CD4-positive, alpha-beta memory T cell (primary cell): ENCODE measurements at regions not wholly inside any gene's neighbourhood (a gene's known extent, or its start where the extent isn't known, plus 50 kb on each side); places are given as distances from the start of the nearest gene placed in this dataset.

Experiments used
- CTCF ChIA-PET: fragments of 350-600 bp; sonication (Branson Sonifier 250); formaldehyde crosslinking; loops from one replicate; lab custom pipeline; 2021; ENCODE audit warnings: inconsistent platforms; ENCODE audit not compliant: partially characterized antibody; lab: Charles Lee
- POLR2A ChIA-PET: fragments of 350-600 bp; sonication (Branson Sonifier 250); formaldehyde crosslinking; loops from one replicate; lab custom pipeline; 2021; ENCODE audit not compliant: partially characterized antibody; lab: Charles Lee
- DNase-seq, 5 donors: peaks; one replicate each; pipeline versions ENCODE4 v3.0.0 to v3.0.0-alpha.2; 2020 to 2022; ENCODE audit warnings: mixed read lengths in 1 of 5
- H3K27ac ChIP-seq: one replicate; pipeline ENCODE4 v1.7.0; 2013; ENCODE audit warnings: low read depth, low read length
- H3K27me3 ChIP-seq: 2 replicates; pipeline ENCODE4 v1.7.0; 2013; ENCODE audit warnings: mild to moderate bottlenecking, low read length, moderate library complexity; ENCODE audit not compliant: insufficient read depth
- H3K36me3 ChIP-seq: 2 replicates; pipeline ENCODE4 v1.7.0; 2013; ENCODE audit warnings: mild to moderate bottlenecking, low read length, moderate library complexity; ENCODE audit not compliant: insufficient read depth
- H3K4me1 ChIP-seq: 2 replicates; pipeline ENCODE4 v1.7.0; 2013; ENCODE audit warnings: mild to moderate bottlenecking, low read length, moderate library complexity; ENCODE audit not compliant: insufficient read depth
- H3K4me3 ChIP-seq, 2 donors: one replicate each; pipeline ENCODE4 v1.7.0; 2013; ENCODE audit warnings: low read length in 2 of 2, mild to moderate bottlenecking in 1 of 2
- H3K9me3 ChIP-seq, 2 donors: one replicate each; pipeline ENCODE4 v1.7.0; 2013; ENCODE audit warnings: low read length in 2 of 2, control low read depth in 1 of 2; ENCODE audit not compliant: control insufficient read depth in 1 of 2
- H3K27ac Mint-ChIP-seq, 7 donors: one replicate each; pipeline ENCODE4 v1.8.0; 2020 to 2021; ENCODE audit warnings: mixed read lengths in 7 of 7, mild to moderate bottlenecking in 6 of 7, inconsistent platforms in 3 of 7, moderate library complexity in 3 of 7
- H3K27me3 Mint-ChIP-seq, 2 donors: one replicate each; pipeline ENCODE4 v1.8.0; 2020 to 2021; ENCODE audit warnings: mixed read lengths in 2 of 2
- H3K36me3 Mint-ChIP-seq, 2 donors: one replicate each; pipeline ENCODE4 v1.8.0; 2020 to 2021; ENCODE audit warnings: mixed read lengths in 2 of 2, inconsistent platforms in 1 of 2, mild to moderate bottlenecking in 1 of 2
- H3K4me1 Mint-ChIP-seq, 4 donors: one replicate each; pipeline ENCODE4 v1.8.0; 2020 to 2021; ENCODE audit warnings: mixed read lengths in 4 of 4, mild to moderate bottlenecking in 1 of 4
- H3K4me3 Mint-ChIP-seq, 8 donors: one replicate each; pipeline ENCODE4 v1.8.0; 2020 to 2021; ENCODE audit warnings: mixed read lengths in 8 of 8, mild to moderate bottlenecking in 7 of 8, moderate library complexity in 6 of 8, inconsistent platforms in 3 of 8
- H3K9me3 Mint-ChIP-seq, 8 donors: one replicate each; pipeline ENCODE4 v1.8.0; 2020 to 2021; ENCODE audit warnings: mixed read lengths in 8 of 8, mild to moderate bottlenecking in 5 of 8, inconsistent platforms in 3 of 8, moderate library complexity in 1 of 8
- intact Hi-C: fragments of 100-400 bp; cut with micrococcal nuclease; formaldehyde crosslinking; loops from one replicate; pipeline ENCODE4 v1.15.1; 2023

DNA sequence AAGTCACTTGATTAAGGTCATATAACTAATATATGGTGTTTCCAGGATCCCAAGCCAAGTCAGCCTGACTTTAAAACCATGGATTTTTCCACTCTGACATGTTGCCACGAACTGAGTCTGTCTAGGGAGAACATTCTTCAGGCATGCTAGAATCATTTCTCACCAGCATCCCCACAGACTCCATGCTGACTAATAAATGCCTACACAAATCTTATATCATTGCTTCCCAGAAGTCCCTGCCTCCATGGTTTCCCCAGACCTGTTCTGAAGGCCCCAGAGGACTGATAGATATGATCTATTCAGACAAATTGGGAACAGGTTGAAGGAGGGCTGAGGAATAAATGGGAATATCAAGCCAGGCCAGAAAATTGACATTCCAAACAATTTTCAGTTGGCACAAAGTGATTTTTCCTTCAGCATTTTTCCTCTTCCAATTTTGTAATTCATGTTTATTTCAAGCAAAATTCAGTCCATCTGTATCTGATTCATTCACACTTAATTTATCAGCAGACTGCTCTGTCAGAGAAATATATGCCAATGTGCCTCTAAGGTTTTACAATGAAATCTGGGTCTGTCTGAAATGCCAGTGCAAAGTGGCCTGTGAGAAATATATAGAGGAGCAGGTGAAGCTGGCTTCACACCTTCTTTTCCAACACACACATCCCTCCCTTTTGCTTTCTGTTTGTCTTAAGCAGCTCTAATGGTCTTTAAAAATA lies 413.6 kb upstream of the TNC start:
- ChIA-PET CTCF (no interaction called here), POLR2A (no interaction called here)
- H3K27ac ChIP-seq, result no peak overlapping the region
- H3K4me3 ChIP-seq, result no peak overlapping the region
- H3K27ac Mint-ChIP-seq, result no peak overlapping the region
- no peaks in the 10 kb centered on the region for H3K36me3 ChIP-seq
- no peaks in the 10 kb centered on the region for H3K4me1 ChIP-seq
- H3K9me3 ChIP-seq, result no peaks in the 10 kb centered on the region
- H3K36me3 Mint-ChIP-seq, result no peaks in the 10 kb centered on the region
- H3K27me3 Mint-ChIP-seq, result peaks cover 8 to 20% of the 10 kb centered on the region in 2 donors
- H3K4me1 Mint-ChIP-seq, result no peaks in the 10 kb centered on the region
- H3K27me3 ChIP-seq, result no peaks in the 10 kb centered on the region
- no peak for DNase-seq
- no peak overlapping the region for H3K4me3 Mint-ChIP-seq
- intact Hi-C loops, result no loop called here
- peaks cover 0 to 2% (median 0%) of the 10 kb centered on the region in 8 donors for H3K9me3 Mint-ChIP-seq

DNA sequence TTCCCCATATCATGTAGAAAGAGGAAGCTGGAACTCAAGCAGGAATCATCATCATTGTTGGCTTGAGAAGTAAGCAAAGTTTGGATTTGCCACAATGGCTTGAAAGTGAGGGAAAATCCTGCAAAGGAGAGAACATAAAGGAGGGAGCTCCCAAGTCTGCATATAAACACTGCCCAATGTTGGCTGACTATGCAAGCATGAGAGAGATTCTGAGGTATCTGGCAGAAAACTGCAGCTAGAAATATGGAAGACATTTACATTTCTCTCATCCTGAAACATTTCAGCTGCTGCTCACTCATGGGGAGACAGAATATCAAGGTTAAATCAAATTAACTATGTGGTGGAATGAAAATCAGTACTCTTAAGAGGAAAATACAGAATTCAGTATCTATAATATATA lies 415.6 kb upstream of the TNC start:
- peaks cover 11 to 20% of the 10 kb centered on the region in 2 donors for H3K27me3 Mint-ChIP-seq
- H3K9me3 Mint-ChIP-seq, result peaks cover 0 to 2% (median 0%) of the 10 kb centered on the region in 8 donors
- Histone ChIP-seq H3K36me3 (no peaks in the 10 kb centered on the region), H3K4me1 (no peaks in the 10 kb centered on the region), H3K27me3 (no peaks in the 10 kb centered on the region), H3K27ac (no peak overlapping the region), H3K9me3 (no peaks in the 10 kb centered on the region), H3K4me3 (no peak overlapping the region)
- no peak overlapping the region for H3K4me3 Mint-ChIP-seq
- no peak overlapping the region for H3K27ac Mint-ChIP-seq
- CTCF ChIA-PET, result no interaction called here
- no peak for DNase-seq
- POLR2A ChIA-PET, result no interaction called here
- no peaks in the 10 kb centered on the region for H3K36me3 Mint-ChIP-seq
- no peaks in the 10 kb centered on the region for H3K4me1 Mint-ChIP-seq
- intact Hi-C loops, result no loop called here

DNA sequence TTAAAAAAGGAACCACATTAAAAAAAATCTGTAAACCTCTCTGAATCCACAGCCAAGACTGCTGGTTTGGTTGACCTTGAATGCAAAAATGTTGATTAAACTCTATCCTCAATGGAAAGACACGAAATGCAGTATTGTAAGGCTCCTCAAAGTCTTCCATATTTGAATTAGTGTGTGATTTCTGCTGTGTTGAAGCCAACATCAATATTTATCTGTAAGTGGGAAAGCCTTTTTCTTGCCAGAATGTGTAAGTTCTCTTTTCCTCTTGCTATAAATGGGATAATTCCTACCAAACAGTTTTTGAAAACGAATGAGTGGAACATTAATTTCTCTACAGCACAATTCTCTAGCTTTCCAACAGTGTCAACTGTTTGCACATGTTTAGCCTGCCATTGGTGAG lies 422.1 kb upstream of the TNC start:
- CTCF ChIA-PET, result no interaction called here

DNA sequence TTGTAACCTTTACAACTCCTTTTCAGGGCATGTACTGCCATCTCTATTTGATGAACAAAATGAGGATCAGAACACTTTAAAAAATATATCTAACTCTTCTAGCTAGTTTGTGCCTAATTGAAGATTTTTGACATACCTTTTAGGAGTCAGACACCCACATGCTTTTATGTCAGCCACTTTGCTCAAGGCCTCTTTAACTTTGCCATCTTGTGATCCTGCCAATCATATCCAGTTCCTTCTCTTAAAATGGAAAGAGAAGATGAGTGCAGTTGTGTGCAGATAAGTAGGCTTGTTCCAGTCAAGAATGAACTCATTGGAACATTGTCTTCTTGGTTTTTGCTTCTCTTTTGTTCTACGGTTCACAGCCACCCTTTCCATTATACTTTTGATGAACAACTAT lies 425.6 kb upstream of the TNC start:
- peaks cover 6 to 8% of the 10 kb centered on the region in 2 donors for H3K27me3 Mint-ChIP-seq
- ChIA-PET CTCF (no interaction called here), POLR2A (no interaction called here)
- H3K4me1 Mint-ChIP-seq, result no peaks in the 10 kb centered on the region
- Histone ChIP-seq H3K27me3 (no peaks in the 10 kb centered on the region), H3K36me3 (no peaks in the 10 kb centered on the region), H3K4me3 (no peak overlapping the region), H3K27ac (no peak overlapping the region), H3K4me1 (no peaks in the 10 kb centered on the region), H3K9me3 (no peaks in the 10 kb centered on the region)
- no peak overlapping the region for H3K27ac Mint-ChIP-seq
- H3K9me3 Mint-ChIP-seq, result no peaks in the 10 kb centered on the region
- no peak for DNase-seq
- H3K36me3 Mint-ChIP-seq, result no peaks in the 10 kb centered on the region
- intact Hi-C loops, result no loop called here
- H3K4me3 Mint-ChIP-seq, result no peak overlapping the region

More for the DNA sequence above, 422.1 kb upstream of the TNC start:
- intact Hi-C loops, result no loop called here
- Histone ChIP-seq H3K36me3 (no peaks in the 10 kb centered on the region), H3K27me3 (no peaks in the 10 kb centered on the region), H3K27ac (no peak overlapping the region), H3K4me1 (no peaks in the 10 kb centered on the region), H3K9me3 (no peaks in the 10 kb centered on the region), H3K4me3 (no peak overlapping the region)
- H3K27ac Mint-ChIP-seq, result no peak overlapping the region
- no peaks in the 10 kb centered on the region for H3K36me3 Mint-ChIP-seq
- no peak for DNase-seq
- no peaks in the 10 kb centered on the region for H3K4me1 Mint-ChIP-seq
- H3K9me3 Mint-ChIP-seq, result peaks cover 0 to 2% (median 0%) of the 10 kb centered on the region in 8 donors
- POLR2A ChIA-PET, result no interaction called here
- H3K27me3 Mint-ChIP-seq, result peaks cover 3 to 4% of the 10 kb centered on the region in 2 donors
- no peak overlapping the region for H3K4me3 Mint-ChIP-seq

DNA sequence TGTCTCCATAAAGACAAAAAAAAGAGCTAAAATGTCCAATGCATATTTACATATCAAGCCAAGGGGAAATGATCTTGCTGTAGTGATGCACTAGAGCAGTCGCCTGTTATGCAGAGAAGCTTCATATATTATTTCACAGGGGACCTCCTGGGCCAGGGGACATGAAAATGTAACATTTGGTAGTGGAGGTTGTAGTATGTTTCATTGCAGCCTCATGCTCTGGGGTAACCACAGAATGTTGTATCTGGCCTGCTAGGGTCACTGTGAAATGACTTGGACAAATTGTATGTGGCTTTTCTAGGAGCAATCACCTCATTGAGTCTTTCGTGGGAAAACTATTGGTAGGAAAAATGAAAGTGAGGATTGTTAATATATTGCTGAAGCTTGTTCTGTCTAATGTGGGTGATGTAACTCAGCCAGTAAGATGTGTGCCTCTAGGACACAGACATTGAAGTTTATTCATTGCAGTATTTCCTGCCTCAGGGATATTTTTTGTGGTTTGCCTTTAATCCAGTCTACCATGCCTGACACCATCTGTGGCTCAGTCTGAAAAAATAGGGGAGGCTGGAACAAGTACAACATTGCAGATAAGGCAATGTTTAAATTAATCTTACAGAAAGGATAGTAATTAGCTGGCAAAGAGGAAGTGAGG lies 430.8 kb upstream of the TNC start:
- no peaks in the 10 kb centered on the region for H3K36me3 Mint-ChIP-seq
- no peaks in the 10 kb centered on the region for H3K9me3 ChIP-seq
- no peak for DNase-seq
- no peaks in the 10 kb centered on the region for H3K9me3 Mint-ChIP-seq
- H3K27me3 ChIP-seq, result no peaks in the 10 kb centered on the region
- intact Hi-C loops, result no loop called here
- H3K4me3 Mint-ChIP-seq, result no peak overlapping the region
- ChIA-PET CTCF (interaction anchor here (1.1 kb wide), 1 partner anchor 12 kb away, joined by 4 read pairs; no protein-coding TSS in a partner anchor), POLR2A (no interaction called here)
- no peak overlapping the region for H3K27ac ChIP-seq
- H3K4me3 ChIP-seq, result no peak overlapping the region
- no peaks in the 10 kb centered on the region for H3K36me3 ChIP-seq
- peaks cover 7 to 8% of the 10 kb centered on the region in 2 donors for H3K27me3 Mint-ChIP-seq
- no peaks in the 10 kb centered on the region for H3K4me1 ChIP-seq
- no peaks in the 10 kb centered on the region for H3K4me1 Mint-ChIP-seq
- no peak overlapping the region for H3K27ac Mint-ChIP-seq

DNA sequence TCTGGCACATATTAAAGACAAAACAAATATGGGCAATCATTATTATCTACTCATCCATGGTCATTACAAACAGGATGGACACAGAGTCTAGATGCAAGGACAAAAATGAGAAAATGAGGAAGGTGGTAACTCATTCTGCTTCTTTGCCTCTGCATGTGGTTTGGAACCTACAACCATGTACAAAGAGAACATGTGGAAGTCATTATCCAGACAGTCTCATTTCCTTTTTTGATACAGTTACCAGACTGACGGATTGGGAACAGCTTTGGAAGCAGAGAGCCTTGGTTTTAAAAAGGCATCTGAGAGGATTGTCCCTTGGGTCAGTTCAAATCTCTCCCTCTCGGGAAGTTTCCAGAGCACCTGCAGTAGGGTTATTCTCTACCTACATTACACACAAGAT lies 433.4 kb upstream of the TNC start:
- H3K36me3 Mint-ChIP-seq, result no peaks in the 10 kb centered on the region
- Histone ChIP-seq H3K36me3 (no peaks in the 10 kb centered on the region), H3K27ac (no peak overlapping the region), H3K4me3 (no peak overlapping the region), H3K9me3 (no peaks in the 10 kb centered on the region), H3K27me3 (no peaks in the 10 kb centered on the region), H3K4me1 (no peaks in the 10 kb centered on the region)
- intact Hi-C loops, result no loop called here
- H3K9me3 Mint-ChIP-seq, result peaks cover 0 to 14% (median 13%) of the 10 kb centered on the region in 8 donors
- peaks cover 7 to 8% of the 10 kb centered on the region in 2 donors for H3K27me3 Mint-ChIP-seq
- H3K4me1 Mint-ChIP-seq, result no peaks in the 10 kb centered on the region
- no peak overlapping the region for H3K4me3 Mint-ChIP-seq
- ChIA-PET POLR2A (no interaction called here), CTCF (no interaction called here)
- H3K27ac Mint-ChIP-seq, result no peak overlapping the region
- DNase-seq, result no peak

DNA sequence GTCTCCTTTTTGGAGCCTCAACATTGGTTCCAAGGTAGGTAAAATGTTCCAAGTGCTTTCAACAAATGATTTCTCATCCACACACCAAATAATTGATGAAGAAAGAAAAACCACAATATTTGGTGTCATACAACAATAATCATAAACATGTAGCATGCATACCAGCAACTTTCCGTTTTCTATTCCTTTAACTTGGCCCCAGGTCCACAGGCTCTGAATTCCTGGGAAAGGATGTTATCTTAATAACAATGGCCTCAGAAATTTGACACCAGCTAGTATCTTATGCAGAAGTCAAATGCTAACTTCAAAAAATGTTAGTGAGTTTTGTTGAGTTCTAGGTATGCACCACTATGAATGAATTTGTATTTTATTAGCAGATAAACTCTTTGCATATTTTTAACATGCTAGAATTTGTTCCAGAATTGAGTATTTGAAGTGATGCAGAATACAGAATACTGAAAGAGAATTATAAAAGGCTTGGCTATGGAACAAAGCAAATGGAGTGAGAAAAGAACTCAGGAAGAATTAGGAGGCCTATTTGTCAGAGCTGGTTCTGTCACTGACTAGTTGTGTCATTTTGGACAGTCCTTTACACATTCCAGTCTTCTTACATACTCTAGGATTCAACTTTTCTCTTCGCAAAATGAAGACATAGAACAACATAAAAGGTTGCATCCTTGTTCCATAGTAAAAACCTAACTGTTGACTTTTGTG lies 435.3 kb upstream of the TNC start:
- no peak overlapping the region for H3K27ac Mint-ChIP-seq
- Histone ChIP-seq H3K36me3 (no peaks in the 10 kb centered on the region), H3K27me3 (no peaks in the 10 kb centered on the region), H3K9me3 (no peaks in the 10 kb centered on the region), H3K4me3 (no peak overlapping the region), H3K27ac (no peak overlapping the region), H3K4me1 (no peaks in the 10 kb centered on the region)
- peaks cover 4 to 5% of the 10 kb centered on the region in 2 donors for H3K27me3 Mint-ChIP-seq
- no peak overlapping the region for H3K4me3 Mint-ChIP-seq
- intact Hi-C loops, result no loop called here
- no peak for DNase-seq
- ChIA-PET POLR2A (no interaction called here), CTCF (no interaction called here)
- H3K9me3 Mint-ChIP-seq, result peaks cover 0 to 31% (median 25%) of the 10 kb centered on the region in 8 donors
- H3K4me1 Mint-ChIP-seq, result no peaks in the 10 kb centered on the region
- H3K36me3 Mint-ChIP-seq, result peaks cover 0 to 3% of the 10 kb centered on the region in 2 donors
